ENCODE measurements at regions not wholly inside any gene's neighbourhood (a gene's known extent, or its start where the extent isn't known, plus 50 kb on each side); places are given as distances from the start of the nearest gene placed in this dataset.

DNA sequence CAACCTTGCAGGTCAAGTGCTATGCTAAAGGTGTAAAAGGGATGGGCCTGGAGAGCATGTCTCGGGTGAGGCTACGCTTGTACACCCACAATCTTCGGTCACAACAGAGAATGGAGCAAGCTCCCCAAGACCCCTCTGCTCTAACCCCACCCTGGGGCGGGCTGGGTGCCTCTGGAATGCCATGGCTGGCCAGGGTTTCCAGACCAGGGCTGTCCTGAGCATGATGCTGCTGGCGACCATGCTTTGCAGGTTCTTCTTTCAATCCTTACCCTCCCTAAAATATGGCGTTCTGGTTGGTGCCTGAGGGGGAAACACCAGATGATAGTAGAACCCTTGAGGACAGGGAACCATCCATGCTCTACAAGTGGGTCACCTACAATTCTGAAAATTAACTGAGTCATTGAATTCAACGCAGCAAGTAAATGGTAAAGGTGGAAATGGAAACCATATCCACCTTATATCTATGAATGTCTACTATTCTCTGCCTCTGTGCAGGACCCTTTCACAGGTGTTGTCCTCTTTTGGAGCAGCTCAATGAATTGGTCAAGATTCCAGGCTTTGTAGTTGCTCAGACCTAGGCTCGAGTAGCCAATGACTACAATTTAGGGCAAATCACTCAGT lies 111.6 kb upstream of the EGLN3 start (continued):
- TF ChIP-seq, protein P1, sequence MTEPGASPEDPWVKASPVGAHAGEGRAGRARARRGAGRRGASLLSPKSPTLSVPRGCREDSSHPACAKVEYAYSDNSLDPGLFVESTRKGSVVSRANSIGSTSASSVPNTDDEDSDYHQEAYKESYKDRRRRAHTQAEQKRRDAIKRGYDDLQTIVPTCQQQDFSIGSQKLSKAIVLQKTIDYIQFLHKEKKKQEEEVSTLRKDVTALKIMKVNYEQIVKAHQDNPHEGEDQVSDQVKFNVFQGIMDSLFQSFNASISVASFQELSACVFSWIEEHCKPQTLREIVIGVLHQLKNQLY (CRISPR knock-in tag; IDR thresholded peaks at IDR 0.05) = no peak
- TF ChIP-seq RBM22 (optimal IDR thresholded peaks at IDR 0.05; ENCODE audit: low read length) (no peak), ZNF460 (CRISPR knock-in tag; IDR thresholded peaks at IDR 0.05; ENCODE audit: borderline replicate concordance) (no peak), NFE2L1 (CRISPR knock-in tag; IDR thresholded peaks at IDR 0.05; ENCODE audit: borderline replicate concordance) (no peak), ZNF564 (CRISPR knock-in tag; IDR thresholded peaks at IDR 0.05) (no peak), ZBTB1 (CRISPR knock-in tag; IDR thresholded peaks at IDR 0.05; ENCODE audit: borderline replicate concordance) (0 out of 2 replicates have a peak, but pooled peaks have one; percentile 69), RXRA (CRISPR knock-in tag; IDR thresholded peaks at IDR 0.05) (no peak), NPAS2 (CRISPR knock-in tag; IDR thresholded peaks at IDR 0.05; ENCODE audit: borderline replicate concordance) (no peak), ZNF629 (CRISPR knock-in tag; conservative IDR thresholded peaks at IDR 0.05) (0 out of 2 replicates have a peak, but pooled peaks have one; percentile 46), ZNF607 (CRISPR knock-in tag; IDR thresholded peaks at IDR 0.05; ENCODE audit: borderline replicate concordance) (peak; percentile 61; the same call in 1 of the 2 replicates), ZNF17 (CRISPR knock-in tag; IDR thresholded peaks at IDR 0.05) (no peak), ZMYM3 (CRISPR knock-in tag; IDR thresholded peaks at IDR 0.05) (0 out of 2 replicates have a peak, but pooled peaks have one; percentile 19), ZKSCAN5 (CRISPR knock-in tag; IDR thresholded peaks at IDR 0.05) (no peak), ZNF672 (CRISPR knock-in tag; IDR thresholded peaks at IDR 0.05) (no peak), ZNF468 (CRISPR knock-in tag; IDR thresholded peaks at IDR 0.05) (no peak), POGZ (CRISPR knock-in tag; IDR thresholded peaks at IDR 0.05) (no peak), THAP11 (CRISPR knock-in tag; IDR thresholded peaks at IDR 0.05) (no peak), MZF1 (CRISPR knock-in tag; IDR thresholded peaks at IDR 0.05; ENCODE audit: borderline replicate concordance) (0 out of 2 replicates have a peak, but pooled peaks have one; percentile 18)
- TF ChIP-seq, protein P2, sequence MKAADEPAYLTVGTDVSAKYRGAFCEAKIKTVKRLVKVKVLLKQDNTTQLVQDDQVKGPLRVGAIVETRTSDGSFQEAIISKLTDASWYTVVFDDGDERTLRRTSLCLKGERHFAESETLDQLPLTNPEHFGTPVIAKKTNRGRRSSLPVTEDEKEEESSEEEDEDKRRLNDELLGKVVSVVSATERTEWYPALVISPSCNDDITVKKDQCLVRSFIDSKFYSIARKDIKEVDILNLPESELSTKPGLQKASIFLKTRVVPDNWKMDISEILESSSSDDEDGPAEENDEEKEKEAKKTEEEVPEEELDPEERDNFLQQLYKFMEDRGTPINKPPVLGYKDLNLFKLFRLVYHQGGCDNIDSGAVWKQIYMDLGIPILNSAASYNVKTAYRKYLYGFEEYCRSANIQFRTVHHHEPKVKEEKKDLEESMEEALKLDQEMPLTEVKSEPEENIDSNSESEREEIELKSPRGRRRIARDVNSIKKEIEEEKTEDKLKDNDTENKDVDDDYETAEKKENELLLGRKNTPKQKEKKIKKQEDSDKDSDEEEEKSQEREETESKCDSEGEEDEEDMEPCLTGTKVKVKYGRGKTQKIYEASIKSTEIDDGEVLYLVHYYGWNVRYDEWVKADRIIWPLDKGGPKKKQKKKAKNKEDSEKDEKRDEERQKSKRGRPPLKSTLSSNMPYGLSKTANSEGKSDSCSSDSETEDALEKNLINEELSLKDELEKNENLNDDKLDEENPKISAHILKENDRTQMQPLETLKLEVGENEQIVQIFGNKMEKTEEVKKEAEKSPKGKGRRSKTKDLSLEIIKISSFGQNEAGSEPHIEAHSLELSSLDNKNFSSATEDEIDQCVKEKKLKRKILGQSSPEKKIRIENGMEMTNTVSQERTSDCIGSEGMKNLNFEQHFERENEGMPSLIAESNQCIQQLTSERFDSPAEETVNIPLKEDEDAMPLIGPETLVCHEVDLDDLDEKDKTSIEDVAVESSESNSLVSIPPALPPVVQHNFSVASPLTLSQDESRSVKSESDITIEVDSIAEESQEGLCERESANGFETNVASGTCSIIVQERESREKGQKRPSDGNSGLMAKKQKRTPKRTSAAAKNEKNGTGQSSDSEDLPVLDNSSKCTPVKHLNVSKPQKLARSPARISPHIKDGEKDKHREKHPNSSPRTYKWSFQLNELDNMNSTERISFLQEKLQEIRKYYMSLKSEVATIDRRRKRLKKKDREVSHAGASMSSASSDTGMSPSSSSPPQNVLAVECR (CRISPR knock-in tag; IDR thresholded peaks at IDR 0.05; ENCODE audit: borderline replicate concordance) = no peak
- TF ChIP-seq, protein P3, sequence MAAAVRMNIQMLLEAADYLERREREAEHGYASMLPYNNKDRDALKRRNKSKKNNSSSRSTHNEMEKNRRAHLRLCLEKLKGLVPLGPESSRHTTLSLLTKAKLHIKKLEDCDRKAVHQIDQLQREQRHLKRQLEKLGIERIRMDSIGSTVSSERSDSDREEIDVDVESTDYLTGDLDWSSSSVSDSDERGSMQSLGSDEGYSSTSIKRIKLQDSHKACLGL (CRISPR knock-in tag; IDR thresholded peaks at IDR 0.05) = no peak
- TF ChIP-seq, protein P4, sequence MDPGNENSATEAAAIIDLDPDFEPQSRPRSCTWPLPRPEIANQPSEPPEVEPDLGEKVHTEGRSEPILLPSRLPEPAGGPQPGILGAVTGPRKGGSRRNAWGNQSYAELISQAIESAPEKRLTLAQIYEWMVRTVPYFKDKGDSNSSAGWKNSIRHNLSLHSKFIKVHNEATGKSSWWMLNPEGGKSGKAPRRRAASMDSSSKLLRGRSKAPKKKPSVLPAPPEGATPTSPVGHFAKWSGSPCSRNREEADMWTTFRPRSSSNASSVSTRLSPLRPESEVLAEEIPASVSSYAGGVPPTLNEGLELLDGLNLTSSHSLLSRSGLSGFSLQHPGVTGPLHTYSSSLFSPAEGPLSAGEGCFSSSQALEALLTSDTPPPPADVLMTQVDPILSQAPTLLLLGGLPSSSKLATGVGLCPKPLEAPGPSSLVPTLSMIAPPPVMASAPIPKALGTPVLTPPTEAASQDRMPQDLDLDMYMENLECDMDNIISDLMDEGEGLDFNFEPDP (CRISPR knock-in tag; conservative IDR thresholded peaks at IDR 0.05) = 0 out of 2 replicates have a peak, but pooled peaks have one; percentile 69

Measured in HepG2 (cell line).